CD4-positive, alpha-beta T cell treated with Interleukin-6 for 4 hours (primary cell): ENCODE measurements at regions not wholly inside any gene's neighbourhood (a gene's known extent, or its start where the extent isn't known, plus 50 kb on each side); places are given as distances from the start of the nearest gene placed in this dataset.
"Not testable (repeated sequence)": the region's sequence is repeated elsewhere in the genome, so short reads cannot be mapped to it uniquely, and the experiment has no call there.

ENCODE experiments used
- DNase-seq: peaks from one replicate; pipeline ENCODE4 v3.0.0-alpha.2; 2020; ENCODE audit warnings: mixed read lengths

DNA sequence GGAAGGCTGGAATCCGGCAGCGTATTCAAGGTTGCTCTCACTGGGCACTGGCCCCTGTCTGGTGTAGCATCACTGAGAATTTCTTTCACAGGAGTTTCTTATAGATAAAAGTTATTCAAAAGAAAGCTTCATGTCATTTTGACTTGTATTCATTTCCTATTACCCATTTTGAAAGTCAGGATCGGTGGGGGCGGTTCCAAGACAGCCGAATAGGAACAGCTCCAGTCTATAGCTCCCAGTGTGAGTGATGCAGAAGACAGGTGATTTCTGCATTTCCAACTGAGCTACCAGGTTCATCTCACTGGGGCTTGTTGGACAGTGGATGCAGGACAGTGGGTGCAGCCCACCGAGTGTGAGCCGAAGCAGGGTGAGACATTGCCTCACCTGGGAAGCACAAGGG, 51.5 kb upstream of the CDC42EP3 start:
- DNase-seq = not testable (repeated sequence)

DNA sequence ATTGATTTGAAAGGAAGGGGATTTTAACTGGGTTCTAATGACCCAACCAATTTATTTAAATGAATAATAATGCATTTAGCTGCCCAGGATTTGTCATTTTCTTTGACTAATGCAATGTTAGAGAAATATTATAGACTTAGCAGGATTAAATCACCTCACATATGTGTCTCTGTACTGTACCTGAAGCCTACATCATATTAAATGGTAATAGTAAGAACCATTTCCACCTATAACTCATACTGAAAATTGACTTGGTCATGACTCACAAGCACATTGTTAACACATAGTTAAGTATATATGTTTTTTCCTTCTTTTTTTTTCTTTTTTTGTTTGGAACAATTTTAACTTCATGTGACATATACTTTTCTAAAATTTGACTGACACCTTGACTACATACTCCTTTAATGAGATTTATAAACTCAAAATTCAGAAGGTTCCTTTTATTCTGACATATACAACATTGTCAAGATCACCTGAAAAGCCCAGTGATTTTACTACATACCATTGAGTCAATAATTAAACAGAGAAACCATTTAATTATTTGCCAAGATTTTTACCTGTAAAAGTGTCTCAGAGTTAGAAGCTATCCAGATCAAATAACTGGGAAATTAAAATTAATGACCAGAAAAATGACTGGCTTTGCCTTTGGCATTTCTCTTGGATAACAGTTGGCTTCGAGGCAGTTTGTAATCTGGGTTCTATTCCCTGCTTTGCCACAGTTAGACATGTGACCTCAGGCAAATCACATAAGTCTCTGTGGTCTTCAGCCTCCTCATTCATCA, 58.8 kb upstream of the CDC42EP3 start:
- DNase-seq = no peak

DNA sequence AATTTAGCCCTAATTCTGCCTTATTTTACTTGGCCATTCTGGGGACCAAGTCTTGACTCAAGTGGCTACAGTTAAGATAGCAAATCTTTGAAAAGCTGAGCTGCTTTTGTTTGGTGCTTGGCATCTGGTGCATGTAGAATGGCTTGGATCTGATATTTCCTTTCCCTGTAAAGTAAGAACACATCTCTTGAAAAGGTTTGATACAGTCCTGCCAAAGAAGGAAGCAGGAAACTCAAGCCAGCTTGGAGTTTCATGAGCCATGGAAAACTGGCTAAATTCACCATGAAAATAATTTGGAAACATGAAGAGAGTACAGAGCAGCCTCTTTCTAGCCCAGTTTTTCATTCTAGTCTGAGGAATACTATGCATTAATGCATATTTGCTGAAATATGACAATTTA, 61.0 kb upstream of the CDC42EP3 start:
- not testable (repeated sequence) for DNase-seq

DNA sequence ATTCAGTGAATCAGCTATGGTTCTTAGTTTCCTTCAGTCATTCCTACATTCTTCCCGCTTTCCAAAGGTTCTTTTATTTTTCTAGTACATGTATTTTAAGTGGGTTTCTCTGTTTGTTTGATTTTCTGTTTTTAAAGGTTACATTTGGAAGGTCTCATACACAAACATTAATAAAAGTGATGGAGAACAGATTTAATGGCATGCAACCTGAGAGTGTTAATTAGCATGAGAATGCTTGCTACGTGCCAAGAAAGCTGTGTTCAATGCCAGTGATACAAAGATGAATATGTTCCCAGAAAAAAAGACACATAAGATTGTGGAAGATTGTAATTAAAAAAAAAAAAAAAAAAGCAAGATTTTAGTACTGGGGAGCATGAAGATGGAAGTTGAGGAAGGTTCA, 61.8 kb upstream of the CDC42EP3 start:
- DNase-seq = no peak

DNA sequence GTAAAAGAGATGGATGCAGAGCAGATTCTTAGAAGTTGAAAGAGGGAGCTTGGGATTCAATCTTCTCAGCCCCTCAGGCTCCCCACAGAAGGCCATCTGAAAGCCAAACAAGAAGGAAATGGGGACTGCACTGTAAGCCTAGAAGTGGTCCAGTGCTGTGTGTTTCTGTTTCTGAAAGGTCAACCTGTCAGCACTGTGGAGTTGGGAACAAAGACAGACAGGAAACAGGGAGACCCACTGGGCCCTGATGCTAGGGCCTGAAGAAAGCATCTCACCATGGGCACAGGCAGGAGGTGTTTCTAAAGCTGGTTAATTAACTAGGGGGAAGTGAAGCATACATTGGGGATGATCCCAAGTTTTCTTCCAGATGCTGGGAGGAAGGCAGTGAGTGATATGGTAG, 62.5 kb upstream of the CDC42EP3 start:
- DNase-seq = not testable (repeated sequence)

DNA sequence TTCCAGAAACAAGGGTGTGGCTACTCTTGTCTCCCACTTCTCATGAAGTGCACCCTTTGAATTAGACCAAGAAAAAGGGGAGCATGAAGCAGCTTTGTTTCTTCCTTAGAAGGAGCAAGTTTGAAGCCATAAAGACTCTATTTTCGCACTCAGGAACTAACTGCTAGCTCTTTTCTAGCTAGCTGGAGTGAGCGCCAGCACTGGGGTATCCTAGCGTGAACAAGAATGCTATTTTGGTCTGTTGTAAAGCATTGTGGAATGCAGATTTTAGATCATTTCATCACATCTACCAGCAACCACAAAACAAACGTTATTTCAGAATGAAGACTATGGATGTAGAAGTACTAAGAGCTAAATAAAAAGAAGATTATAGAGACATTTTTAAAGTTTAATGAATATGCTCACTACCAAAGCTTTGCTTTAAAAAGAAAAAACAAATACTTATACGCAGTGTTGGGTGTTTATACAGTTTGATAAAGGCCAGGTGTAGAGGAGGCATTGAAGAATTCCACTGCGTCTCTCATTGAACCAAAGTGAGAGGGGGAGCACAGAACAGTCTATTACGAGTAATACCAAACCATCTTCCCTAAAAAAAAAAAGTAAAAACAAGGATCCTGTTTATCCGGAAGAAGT, 63.6 kb upstream of the CDC42EP3 start:
- not testable (repeated sequence) for DNase-seq

DNA sequence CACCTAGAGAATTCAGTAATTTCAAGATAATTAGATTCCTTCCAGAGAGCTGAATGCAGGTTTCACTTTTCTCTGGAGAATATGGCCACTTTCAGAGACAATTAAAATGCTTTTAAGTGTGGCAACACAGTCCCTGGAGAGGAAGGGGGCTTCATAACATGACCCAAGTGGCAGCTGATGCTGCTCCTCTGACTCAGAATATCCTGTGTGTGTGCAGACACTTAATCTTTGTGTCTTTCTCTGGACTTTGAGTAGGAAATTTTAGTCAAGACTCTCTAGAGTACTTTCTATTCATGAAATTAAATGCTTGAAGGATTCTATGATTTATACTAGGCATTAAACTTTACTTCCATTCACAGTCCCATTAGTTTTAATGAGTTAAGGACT, 64.1 kb upstream of the CDC42EP3 start:
- not testable (repeated sequence) for DNase-seq

DNA sequence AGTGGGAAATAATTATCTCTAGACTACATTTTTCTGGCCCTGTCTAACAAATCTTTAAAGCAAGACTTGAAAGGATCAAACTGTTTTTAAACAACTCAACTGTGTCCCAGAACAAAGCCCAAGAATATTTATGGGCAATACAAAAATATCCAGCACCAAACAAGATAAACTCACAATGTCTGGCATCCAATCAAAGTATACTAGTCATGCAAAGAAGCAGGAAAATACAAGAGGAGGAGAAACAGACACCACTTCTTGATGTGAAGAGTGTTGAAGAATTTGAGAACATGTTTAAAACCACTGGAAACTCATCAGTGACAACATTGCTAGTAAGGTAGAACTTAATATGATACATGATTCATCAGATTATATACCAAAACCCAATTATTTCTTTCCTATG, 66.1 kb upstream of the CDC42EP3 start:
- DNase-seq = no peak

DNA sequence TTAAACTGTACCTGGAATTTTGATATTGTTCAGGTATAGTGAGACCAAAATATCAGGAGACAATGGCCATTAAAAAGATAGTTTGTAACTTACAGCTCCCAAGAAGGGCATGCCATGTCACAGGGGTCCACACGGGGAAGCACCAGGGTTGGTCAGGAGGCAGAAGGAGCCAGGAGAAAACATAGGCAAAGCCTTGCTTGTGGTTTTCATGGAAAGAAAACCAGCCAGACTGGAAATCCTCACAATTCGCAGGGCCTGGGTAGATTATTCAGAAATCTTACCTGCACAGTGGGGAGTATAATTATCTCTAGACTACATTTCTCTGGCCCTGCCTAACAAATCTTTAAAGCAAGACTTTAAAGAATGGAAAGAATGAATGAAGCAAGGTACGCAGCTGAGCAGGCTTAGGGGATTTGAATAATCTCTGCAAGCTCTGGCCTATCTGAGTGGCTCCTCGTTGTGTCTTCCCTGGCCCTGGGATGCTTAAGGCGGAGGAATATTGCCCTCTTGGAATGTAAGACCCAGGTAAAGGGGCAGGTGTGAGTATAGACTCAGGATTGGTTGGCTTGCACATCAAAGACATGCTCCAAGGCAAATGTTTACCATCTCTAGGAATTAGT, 66.9 kb upstream of the CDC42EP3 start:
- DNase-seq = no peak

DNA sequence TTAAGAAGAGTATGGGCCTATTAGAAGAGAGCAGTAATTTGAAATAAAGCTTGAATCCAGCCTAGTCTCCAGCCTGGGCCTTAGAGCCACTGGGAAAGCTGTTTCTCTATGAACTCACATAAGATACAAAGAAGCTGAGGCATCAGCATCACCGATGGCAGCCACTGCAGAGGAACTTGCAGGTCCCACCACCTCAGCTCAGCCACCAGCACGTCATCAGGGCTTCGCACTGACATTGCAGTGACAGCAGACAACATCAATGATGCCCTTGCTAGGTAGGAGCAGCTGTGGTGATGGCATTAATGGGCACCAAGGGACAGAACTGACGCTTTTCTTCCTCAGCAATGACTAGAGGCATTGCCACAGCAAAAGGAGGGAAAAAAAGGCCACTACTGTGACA, 67.7 kb upstream of the CDC42EP3 start:
- no peak for DNase-seq

DNA sequence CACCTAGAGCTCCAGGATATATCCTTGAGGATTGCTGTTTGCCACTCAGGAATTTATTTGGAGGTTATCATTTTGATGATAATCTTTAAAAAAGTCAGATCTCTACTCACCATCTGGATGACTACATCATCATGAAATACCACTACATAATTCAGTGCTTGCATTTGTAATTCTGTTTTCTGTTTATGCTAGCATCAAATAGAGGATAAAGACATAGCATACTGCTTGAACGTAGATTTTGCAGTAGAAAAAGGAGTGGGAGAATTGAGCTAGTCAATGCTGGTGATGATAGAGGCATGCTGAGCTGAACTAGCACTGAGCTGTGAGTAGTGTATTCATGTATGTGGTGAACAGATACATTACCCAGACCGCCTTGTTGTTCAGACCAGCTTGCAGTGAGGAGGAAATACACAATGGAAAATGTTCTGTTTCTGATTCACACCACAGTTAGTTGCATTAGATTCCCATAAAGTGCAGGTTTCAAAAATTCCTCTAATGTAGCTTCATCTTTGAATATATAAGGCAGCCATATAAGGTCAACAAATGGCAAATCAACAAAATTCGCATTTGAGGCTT, 68.8 kb upstream of the CDC42EP3 start:
- DNase-seq = no peak

DNA sequence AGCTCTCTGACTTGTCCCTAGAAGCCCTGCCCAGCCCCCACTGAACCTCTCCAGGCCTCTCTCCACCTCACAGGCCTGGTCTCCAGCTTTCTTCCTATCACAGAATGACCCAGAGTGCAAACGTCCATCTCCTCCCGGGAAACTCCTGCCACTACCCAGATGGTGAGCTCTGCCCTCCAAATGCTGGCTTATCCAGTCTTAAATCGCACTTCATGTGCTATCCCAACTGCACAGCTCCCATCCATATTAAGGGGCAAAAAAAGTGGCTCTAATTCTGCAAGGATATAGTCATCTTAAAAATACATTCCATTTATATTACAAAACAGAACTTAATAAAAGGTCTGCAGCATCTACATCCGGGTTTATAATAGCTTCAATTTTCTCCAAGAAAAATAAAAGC, 70.8 kb upstream of the CDC42EP3 start:
- no peak for DNase-seq

DNA sequence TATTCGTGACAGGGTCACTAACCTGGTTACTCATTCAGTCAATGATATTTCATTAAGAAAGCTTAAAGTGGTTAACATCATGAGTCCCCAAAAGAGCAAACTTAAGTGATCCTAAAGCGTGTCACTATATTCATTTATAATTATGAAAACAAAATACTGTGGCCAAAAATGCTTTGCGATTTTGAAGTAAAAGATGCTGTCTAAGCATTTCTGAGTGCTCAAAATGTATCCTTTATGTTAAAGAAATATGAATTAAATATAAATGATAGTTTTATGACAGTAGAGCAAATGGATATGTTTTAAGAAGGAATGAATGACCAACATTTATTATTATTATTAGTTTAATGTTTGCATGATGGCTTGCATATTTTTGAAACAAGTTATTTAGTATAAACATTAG, 72.6 kb upstream of the CDC42EP3 start:
- no peak for DNase-seq

DNA sequence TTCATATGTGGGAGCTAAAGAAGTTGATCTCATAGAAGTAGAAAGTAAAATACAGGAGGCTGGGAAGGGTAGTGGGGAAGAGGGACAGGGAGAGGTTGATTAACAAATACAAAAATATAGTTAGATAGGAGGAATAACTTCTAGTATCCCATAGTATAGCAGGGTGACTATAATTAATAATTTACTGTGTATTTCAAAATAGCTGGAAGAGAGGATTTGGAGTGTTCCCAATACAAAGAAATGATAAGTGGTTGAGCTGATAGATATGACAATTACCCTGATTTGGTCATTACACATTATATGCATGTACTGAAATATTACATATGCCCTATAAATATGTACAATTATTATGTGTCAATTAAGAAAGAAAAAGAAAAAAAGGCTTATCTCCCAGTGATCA, 73.5 kb upstream of the CDC42EP3 start:
- DNase-seq = not testable (repeated sequence)

DNA sequence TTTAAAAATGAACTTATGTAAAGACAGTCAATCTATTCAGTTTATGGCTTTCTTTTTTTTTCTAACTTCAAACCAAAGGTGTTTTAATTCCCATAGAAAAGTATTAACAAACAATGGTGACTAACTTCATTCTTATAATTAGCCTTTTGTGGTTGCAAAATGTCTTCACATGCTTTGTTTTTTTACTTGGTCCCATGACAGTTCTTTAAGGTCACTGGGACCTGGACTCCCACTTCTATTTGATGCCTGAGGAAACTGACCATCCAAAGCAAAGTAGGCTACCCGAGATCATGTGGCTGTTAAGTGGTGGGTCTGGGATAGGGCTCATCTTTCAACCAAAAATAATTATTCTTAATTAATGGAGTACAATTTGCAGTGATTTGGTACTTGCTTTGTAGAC, 74.6 kb upstream of the CDC42EP3 start:
- not testable (repeated sequence) for DNase-seq

DNA sequence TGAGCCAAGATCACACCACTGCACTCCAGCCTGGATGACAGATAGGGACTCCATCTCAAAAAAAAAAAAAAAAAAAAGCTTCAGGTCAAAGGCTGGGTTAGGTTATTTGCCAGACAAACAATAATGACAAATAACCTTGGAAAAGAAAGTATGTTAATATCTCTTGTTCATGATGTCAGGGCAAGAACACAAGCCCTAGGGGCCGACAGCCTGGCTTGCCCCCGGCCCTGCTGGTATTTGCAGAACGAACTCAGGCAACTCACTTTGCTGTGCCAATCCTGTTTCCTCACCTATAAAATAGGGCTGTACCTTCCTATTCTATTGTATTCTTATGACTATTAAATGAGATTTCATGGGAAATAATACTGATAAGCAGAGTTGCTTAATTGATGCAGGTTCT, 75.4 kb upstream of the CDC42EP3 start:
- no peak for DNase-seq

DNA sequence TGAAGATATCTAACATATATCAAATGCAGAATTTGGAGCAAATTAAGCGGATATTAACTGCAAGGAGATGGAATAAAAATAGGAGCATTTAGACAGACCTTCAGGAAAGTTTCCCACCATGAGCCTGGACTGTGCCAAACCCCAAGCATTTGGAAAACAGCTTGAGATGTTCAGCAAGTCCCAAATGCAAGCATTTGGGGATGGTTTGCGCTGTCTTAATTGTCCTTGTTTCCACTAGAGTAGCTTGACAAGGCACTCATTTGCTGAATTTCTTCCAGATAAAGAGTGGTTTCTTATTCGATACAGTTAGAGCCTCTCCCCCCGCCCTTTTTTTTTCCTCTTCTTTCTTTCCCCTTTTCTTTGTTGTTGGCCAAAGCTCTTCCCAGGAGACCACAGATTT, 77.1 kb upstream of the CDC42EP3 start:
- DNase-seq = no peak

DNA sequence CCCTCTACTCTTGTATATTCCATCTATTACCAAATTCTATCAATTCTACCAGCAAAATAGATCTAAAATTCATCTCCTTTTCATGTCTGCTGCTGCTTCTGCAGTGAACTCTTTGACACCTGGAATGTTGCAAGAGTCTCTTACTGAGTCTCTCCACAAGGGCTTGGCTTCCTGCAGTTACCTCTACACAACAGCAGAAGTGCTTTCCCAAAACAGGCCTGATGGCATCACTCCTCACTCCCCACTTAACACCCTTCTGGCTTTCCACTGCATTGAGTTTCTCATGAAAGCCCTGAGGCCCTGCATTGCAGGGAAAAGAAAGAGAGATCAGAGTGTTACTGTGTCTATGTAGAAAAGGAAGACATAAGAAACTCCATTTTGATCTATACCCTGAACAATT, 78.8 kb upstream of the CDC42EP3 start:
- not testable (repeated sequence) for DNase-seq

DNA sequence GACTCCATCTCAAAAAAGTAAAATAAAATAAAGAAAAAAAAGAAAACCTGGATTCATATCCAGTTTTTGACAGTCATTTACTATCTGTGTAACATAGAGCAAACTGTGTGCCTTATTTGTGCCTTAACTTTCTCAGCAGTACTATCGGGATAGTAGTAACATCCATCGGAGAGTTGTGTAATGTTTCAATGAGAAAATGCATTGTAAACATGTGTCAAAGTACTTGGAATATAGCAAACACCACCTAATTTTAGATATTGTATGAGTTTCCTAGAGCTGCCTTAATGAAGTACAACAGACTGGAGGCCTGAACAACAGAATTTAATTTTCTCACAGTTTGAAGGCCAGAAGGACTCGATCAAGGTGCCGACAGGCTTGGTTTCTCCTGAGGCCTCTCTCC, 81.3 kb upstream of the CDC42EP3 start:
- DNase-seq = no peak

DNA sequence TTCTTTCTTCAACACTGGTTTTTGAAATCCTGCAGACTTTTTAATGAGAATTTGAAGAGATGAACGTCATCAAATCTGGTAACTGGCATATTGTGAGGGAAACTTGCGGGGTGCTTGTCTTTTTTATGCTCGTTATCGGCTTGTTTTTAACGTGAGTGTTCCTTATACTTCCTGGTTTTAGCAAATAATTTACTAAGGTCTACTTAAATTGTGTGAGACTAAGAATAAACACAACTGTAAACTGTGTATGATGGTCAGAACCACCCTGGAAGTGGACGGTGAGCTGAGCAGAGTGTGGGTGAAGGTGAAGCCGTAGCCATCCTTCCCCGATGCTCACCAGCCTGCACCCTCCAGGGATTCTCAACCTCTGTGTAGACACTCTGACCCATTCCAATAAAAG, 82.3 kb upstream of the CDC42EP3 start:
- DNase-seq = no peak

DNA sequence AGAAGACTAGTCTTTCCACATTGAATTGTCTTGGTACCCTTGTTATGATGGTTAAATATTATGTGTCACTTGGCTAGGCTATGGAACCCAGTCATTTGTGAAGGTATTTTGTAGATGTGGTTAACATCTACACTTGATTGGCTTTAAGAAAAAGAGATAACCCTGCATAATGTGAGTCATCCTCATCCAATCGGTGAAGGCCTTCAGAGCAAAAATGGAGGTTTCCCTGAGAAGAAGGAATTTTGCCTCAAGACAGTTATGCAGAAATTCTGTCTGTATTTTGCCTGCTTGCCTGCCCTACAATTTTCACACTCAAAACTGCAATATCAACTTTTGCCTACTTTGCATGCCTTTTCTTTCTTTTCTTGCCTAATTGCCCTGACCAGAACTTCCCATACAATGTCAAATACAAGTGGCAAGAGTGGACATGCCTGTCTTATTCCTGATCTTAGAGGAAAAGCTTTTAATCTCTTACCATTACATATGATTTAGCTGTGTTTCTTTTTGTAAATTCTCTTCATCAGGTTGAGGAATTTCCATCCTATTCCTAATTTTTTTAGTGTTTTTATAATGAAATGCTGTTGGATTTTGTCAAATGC, 84.6 kb upstream of the CDC42EP3 start:
- not testable (repeated sequence) for DNase-seq

DNA sequence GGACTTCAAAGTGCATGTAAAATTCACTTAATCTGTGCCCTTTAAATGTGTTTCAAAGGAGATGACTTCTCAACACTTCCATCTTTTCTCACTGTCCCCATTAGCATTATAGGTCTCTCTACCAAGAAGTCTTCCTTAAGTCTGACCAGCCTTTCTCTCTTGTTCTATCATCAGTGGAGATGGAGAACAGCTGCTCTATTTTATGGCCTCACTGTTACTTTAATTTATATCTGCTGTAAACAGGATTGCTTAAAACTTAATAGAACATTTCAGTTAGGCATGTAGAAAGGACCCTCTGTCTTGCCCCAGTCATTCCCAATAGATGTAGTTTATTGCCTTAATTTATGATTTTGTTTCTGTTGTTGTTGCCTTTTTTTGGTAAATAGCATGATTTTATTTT, 86.0 kb upstream of the CDC42EP3 start:
- DNase-seq = not testable (repeated sequence)

DNA sequence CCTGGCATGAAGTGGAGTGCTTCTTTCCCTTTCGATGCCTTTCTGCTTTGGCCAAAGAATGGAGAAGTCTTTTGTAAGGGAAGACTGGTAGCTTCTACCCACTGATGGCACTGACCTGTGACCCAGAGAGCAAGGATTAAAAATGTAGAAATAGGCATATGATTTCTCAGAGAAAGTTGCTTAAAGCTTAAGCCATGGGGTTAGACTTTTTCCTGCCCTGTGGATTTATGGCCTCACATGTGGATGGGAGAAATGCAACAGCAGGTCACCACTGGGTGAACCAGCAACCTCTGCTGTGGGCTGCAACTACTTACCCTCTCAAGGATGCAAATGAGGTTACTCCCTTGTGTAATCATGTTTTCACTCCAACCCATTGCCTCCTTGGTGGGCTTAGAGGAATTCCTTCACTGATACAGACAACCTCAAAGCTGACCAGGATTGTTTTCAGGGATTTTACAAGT, 86.7 kb upstream of the CDC42EP3 start:
- not testable (repeated sequence) for DNase-seq
